ENCODE measurements at regions not wholly inside any gene's neighbourhood (a gene's known extent, or its start where the extent isn't known, plus 50 kb on each side); places are given as distances from the start of the nearest gene placed in this dataset.
"Not testable (repeated sequence)": the region's sequence is repeated elsewhere in the genome, so short reads cannot be mapped to it uniquely, and the experiment has no call there.

GRCh38 chr6:94845742-94846141 is 731.6 kb upstream of the MANEA start:
- DNase-seq (ENCODE audit: low spot score) (no peak), ATAC-seq (ENCODE audit: low FRiP score) (no peak)
- TF ChIP-seq, protein P1, sequence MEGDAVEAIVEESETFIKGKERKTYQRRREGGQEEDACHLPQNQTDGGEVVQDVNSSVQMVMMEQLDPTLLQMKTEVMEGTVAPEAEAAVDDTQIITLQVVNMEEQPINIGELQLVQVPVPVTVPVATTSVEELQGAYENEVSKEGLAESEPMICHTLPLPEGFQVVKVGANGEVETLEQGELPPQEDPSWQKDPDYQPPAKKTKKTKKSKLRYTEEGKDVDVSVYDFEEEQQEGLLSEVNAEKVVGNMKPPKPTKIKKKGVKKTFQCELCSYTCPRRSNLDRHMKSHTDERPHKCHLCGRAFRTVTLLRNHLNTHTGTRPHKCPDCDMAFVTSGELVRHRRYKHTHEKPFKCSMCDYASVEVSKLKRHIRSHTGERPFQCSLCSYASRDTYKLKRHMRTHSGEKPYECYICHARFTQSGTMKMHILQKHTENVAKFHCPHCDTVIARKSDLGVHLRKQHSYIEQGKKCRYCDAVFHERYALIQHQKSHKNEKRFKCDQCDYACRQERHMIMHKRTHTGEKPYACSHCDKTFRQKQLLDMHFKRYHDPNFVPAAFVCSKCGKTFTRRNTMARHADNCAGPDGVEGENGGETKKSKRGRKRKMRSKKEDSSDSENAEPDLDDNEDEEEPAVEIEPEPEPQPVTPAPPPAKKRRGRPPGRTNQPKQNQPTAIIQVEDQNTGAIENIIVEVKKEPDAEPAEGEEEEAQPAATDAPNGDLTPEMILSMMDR (IDR thresholded peaks at IDR 0.05), result no peak

DNA sequence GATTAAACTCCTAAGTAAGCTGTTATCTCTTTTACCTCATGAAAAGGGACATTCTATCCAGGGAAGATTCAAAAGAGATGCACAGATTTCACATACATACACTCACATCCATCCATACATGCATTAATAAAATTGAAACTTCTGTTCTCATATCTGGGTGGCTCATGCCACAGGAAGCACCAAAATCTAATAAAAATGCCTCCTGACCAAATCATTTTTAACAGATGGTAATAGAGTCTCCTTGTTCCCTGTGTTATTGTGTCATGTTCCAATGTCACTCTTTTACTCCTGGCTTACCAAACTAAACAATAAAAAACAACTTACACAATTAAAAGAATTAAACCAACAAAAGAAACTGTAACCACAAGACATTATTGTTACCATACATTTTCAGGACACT is 742.1 kb upstream of the MANEA start:
- DNase-seq (ENCODE audit: low spot score) (no peak), ATAC-seq (ENCODE audit: low FRiP score) (no peak)
- TF ChIP-seq, protein P1 (IDR thresholded peaks at IDR 0.05), result no peak

GRCh38 chr6:94813806-94814205 is 763.5 kb upstream of the MANEA start:
- DNase-seq (ENCODE audit: low spot score) (no peak), ATAC-seq (ENCODE audit: low FRiP score) (no peak)
- TF ChIP-seq, protein P1 (IDR thresholded peaks at IDR 0.05), result no peak

DNA sequence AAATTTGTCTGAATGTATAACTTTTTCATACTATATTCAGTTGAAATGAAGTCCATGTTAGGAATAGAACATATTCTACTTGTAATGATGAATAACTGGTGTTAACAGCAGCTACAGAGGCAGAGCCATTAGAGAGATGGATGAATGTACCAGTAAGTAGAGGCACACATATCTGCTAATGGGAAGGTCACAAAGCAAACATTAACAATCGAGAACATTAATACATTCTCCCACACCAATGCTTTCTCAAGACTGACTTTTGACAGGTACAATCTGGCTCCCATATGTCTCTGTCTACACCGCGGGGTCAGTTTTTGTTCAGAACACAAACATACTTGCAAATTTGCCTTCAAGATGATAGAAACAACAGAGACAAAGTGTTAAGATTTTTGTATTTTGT is 776.0 kb upstream of the MANEA start:
- TF ChIP-seq, protein P1 (IDR thresholded peaks at IDR 0.05), result no peak
- ATAC-seq (ENCODE audit: low FRiP score), result no peak
- no peak for DNase-seq (ENCODE audit: low spot score)

DNA sequence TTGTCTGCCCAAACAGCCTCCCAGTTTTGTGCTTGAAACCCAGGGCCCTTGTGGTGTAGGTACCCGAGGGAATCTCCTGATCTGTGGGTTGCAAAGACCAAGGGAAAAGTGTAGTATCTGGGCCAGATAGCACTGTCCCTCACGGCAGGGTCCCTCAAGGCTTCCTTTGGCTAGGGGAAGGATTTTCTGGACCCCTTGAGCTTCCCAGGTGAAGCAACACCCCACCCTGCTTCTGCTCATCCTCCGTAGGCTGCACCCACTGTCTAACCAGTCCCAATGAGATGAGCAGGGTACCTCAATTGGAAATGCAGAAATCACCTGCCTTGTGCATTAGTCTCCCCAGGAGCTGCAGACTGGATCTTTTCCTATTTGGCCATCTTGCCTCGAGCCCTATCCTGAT is 791.8 kb upstream of the MANEA start:
- TF ChIP-seq, protein P1 (IDR thresholded peaks at IDR 0.05), result no peak
- ATAC-seq (ENCODE audit: low FRiP score) (no peak), DNase-seq (ENCODE audit: low spot score) (no peak)

- DNase-seq (ENCODE audit: low spot score); ATAC-seq (ENCODE audit: low FRiP score): not testable (repeated sequence)
These were observed 792.3 kb upstream of the MANEA start for GRCh38 chr6:94785081-94785480.

- ATAC-seq (ENCODE audit: low FRiP score) (no peak), DNase-seq (ENCODE audit: low spot score) (no peak)
- TF ChIP-seq, protein P1 (IDR thresholded peaks at IDR 0.05), result no peak
These were observed 808.1 kb upstream of the MANEA start for GRCh38 chr6:94769197-94769596.
